HG03196 (cell line): ENCODE measurements at regions not wholly inside any gene's neighbourhood (a gene's known extent, or its start where the extent isn't known, plus 50 kb on each side); places are given as distances from the start of the nearest gene placed in this dataset.

Source experiments
- ATAC-seq: cut with Tn5 transposase; IDR thresholded peaks from one replicate; pipeline ENCODE4 v1.9.1; 2021; ENCODE audit not compliant: unreplicated experiment

DNA sequence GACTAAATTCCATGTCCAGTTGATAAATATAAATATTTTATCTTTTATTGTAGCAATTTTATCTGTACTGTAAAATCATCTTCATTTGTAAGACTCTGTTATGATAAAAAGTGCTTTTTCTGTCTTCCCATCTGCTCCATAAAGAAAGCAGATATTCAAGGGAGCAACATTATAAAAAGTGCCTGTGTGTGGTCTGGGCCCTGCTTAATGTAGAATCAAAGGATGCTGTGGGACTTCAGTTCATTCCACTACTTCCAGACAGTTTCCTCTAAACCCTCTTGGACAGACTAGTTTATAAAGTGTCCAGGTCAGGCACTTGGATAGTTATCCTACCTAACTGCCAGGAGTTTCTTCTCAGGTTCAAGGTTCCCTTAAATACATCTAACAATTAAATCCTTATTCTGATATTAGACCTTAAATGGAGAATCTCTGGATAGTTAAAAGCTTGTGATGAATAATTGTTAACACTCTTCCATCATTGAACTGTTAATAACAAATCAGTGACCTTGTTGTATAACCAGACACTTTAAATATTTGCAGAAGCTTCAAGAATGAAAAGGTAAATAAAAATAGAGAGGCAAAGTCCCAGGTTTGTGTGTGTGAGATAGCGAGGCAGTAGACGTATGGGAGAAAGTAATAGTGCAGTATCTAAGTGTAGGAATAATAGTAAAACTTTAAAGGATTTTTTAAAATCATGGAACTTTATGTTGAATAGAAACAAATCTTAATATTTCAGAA lies 237.5 kb upstream of the CTSO start:
- no peak for ATAC-seq

- no peak for ATAC-seq
These were observed 236.9 kb upstream of the CTSO start for GRCh38 chr4:156190615-156191014.

- no peak for ATAC-seq
These were observed 234.9 kb upstream of the CTSO start for GRCh38 chr4:156188596-156188995.

- no peak for ATAC-seq
These were observed 232.4 kb upstream of the CTSO start for GRCh38 chr4:156186111-156186510.

DNA sequence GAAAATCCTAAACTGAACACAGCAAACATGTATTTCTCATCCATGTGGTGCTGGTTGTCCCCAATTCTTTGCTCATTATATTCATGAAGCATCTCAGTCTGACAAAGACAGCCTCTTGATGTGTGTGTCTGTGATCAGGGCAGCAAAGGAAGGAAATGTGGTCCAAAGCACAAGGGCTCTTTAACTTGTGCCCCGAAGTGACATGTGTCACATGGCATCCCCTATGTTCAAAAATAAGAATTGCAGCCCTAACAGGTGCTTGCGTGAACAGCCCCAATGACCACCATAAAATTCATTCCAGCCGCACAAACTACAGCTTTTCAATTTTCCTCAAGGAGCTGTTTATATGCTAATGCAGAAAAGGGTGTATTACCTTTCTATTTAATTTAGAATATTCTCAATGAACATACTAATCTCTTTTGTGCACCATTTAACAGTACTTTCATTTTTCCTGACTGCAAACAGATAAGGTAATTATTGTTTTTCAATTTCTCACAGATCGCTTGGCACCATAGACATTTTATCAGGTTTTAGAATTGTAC lies 231.9 kb upstream of the CTSO start:
- ATAC-seq, result no peak

GRCh38 chr4:156182269-156182668 lies 228.6 kb upstream of the CTSO start:
- no peak for ATAC-seq

DNA sequence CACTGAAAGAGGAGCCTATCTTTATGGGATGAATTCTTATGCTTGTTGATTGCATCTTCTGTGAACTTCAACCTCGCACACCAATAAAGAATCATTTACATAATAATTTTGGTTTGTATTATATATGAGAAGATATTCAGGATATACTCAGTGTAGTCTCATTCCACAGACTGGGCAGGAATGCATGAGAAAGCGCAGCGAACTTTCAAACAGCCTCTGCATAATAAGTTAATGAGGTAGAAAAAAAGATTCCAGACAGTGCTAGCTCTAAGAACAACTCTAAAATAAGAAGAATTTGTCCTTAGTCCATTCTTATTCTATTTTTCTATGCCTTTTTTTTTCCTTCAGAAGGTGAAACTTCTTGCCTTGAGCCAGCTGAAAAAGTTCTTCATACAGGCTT lies 224.3 kb upstream of the CTSO start:
- ATAC-seq, result no peak

DNA sequence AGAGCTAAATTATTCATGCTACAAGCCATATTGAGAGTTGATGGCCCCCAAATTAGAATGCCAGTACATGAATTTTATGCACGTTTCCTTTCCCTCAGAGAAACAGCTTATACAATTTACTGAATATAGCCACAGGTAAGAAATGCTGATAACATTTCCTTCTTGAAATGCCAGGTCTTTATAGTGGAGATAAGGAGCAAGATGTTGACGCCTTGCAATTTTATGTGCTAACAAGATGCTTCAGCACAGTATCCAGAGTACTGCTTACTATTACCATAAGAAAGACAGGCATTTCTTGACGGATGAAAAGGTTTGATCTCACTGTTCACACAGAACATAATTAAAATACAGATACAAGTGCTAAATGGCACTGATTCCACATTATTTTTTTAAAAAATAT lies 223.2 kb upstream of the CTSO start:
- no peak for ATAC-seq

GRCh38 chr4:156173937-156174336 lies 220.3 kb upstream of the CTSO start:
- ATAC-seq, result no peak

GRCh38 chr4:156173486-156173885 lies 219.8 kb upstream of the CTSO start:
- no peak for ATAC-seq

GRCh38 chr4:156169861-156170260 lies 216.2 kb upstream of the CTSO start:
- no peak for ATAC-seq

GRCh38 chr4:156169011-156169410 lies 215.3 kb upstream of the CTSO start:
- no peak for ATAC-seq

DNA sequence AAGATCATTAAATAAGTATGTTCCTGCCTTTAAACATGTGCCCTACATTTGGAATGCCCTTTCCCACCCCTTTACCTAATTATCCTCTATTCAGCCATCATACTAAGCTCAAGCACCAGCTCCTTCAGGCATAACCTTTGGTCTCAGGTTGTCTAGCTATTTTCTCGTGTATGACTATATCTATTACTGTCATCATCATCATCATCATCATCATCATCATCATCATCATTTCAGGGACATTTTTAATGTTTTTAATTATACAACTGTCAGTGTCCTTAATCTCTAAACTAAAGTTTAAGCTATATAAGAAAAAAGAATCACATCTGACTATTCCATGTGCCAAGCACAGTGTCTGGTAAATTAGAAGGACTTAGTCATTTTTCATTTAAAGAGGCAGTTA lies 214.6 kb upstream of the CTSO start:
- ATAC-seq, result no peak

- ATAC-seq, result no peak
These were observed 205.1 kb upstream of the CTSO start for GRCh38 chr4:156158747-156159146.

DNA sequence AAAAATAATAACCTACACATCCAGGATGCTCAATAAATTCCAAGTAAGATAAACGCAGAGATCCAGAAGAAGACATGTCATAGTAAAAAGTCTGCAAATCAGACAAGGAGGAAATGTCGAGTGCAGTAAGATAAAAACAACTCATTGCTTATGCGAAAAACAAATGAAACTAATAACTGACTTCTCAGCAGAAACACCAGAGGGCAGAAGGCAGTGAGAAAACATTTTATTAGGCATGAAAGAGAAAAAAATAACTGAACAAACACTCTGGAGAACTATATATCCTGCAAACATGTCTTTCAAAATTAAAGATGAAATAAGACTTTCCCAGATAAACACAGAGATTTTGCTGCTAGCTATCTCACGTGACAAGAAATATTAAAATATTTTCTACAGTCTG lies 201.3 kb upstream of the CTSO start:
- ATAC-seq, result no peak

GRCh38 chr4:156146571-156146970 lies 192.9 kb upstream of the CTSO start:
- ATAC-seq, result no peak

- ATAC-seq, result no peak
These were observed 191.3 kb upstream of the CTSO start for GRCh38 chr4:156144961-156145360.

GRCh38 chr4:156138781-156139280 lies 185.2 kb upstream of the CTSO start:
- no peak for ATAC-seq

DNA sequence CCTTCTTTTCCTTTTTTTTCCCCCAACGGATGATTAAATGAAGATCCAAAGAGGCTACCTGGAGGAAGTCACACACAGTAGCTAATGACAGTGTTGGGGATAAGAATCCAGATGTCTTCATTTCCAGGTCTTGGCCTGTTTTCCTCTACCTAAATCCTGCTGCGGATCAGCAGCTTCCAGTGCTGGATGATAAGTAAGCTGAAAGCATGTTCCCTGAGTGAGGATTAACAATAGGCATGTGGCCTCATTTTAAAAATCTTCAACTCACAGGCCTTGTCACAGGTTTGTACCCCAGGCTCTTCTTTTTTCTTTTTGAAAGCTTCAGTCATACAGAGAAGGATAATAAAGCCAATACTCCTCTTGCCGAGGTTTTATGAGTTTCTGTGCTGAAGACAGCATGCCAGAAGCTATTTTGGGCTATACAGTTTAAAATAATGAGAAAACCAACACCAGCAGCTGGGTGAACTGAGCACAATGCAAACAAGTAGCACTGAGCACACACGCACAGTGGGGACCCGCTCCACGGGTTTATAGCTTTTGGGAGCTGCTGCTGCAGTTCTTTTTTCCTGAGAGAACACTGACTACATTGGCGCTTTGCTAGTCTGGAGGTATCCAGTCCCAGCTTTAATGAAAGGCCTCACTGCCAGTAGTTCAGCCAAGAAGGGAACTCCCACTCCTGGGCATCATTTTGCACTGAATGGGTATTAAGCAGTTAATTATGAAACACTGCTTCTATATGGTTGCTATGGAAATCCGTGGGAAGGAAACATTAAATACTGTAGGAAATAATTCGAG lies 184.2 kb upstream of the CTSO start:
- ATAC-seq, result no peak

GRCh38 chr4:156132196-156132595 lies 178.5 kb upstream of the CTSO start:
- ATAC-seq, result no peak

- no peak for ATAC-seq
These were observed 174.9 kb upstream of the CTSO start for GRCh38 chr4:156128616-156129015.
